ENCODE measurements at regions not wholly inside any gene's neighbourhood (a gene's known extent, or its start where the extent isn't known, plus 50 kb on each side); places are given as distances from the start of the nearest gene placed in this dataset.

DNA sequence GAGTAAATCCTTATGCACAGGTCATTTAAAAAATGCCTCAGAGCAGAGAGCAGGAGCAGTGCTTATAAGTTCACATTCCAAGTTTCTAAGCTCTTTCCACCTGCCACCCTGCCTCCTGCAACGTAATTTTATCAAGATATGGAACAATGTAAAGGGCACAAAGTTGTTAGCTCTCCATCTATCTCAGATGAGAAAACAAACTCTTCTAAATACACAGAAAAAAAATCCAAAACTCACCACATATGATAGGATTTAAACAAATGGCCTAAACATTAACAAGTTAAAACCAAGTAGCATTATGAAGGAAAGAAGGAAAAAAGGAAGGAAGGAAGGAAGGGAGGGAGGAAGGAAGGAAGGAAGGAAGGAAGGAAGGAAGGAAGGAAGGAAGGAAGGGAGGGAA, 1132.8 kb downstream of the GRM8 start:
- Histone ChIP-seq H2AFZ (ENCODE audit: low read depth, low read length) (no peak overlapping the region), H3K27ac (ENCODE audit: low read depth, low read length) (no peak overlapping the region), H3K36me3 (ENCODE audit: insufficient read depth, low read length) (no peaks in the 10 kb centered on the region), H3K4me1 (ENCODE audit: insufficient read depth, low read length) (no peaks in the 10 kb centered on the region), H3K4me3 (ENCODE audit: insufficient read depth, low read depth, low read length) (no peak overlapping the region), H3K27me3 (ENCODE audit: insufficient read depth, low read length) (no peaks in the 10 kb centered on the region), H3K4me2 (ENCODE audit: low read length) (no peak overlapping the region), H3K9ac (ENCODE audit: low read length) (no peak overlapping the region), H3K79me2 (ENCODE audit: insufficient read depth, low read length) (no peaks in the 10 kb centered on the region), H4K20me1 (ENCODE audit: insufficient read depth, low read length) (no peaks in the 10 kb centered on the region), H3K9me3 (ENCODE audit: insufficient read depth, low read depth, low read length) (no peaks in the 10 kb centered on the region)
- H3K4me1 Mint-ChIP-seq (ENCODE audit: low read depth, unreplicated experiment): no peaks in the 10 kb centered on the region
- no peaks in the 10 kb centered on the region for H3K27me3 Mint-ChIP-seq (ENCODE audit: low read depth, unreplicated experiment)
- H3K9me3 Mint-ChIP-seq (ENCODE audit: unreplicated experiment): peaks cover 6% of the 10 kb centered on the region
- no peak overlapping the region for H3K4me3 Mint-ChIP-seq (ENCODE audit: unreplicated experiment)
- no peak for FAIRE-seq
- no peak for TF ChIP-seq EZH2 (IDR thresholded peaks at IDR 0.05; ENCODE audit: insufficient read depth, low read length)
- TF ChIP-seq, protein P1, sequence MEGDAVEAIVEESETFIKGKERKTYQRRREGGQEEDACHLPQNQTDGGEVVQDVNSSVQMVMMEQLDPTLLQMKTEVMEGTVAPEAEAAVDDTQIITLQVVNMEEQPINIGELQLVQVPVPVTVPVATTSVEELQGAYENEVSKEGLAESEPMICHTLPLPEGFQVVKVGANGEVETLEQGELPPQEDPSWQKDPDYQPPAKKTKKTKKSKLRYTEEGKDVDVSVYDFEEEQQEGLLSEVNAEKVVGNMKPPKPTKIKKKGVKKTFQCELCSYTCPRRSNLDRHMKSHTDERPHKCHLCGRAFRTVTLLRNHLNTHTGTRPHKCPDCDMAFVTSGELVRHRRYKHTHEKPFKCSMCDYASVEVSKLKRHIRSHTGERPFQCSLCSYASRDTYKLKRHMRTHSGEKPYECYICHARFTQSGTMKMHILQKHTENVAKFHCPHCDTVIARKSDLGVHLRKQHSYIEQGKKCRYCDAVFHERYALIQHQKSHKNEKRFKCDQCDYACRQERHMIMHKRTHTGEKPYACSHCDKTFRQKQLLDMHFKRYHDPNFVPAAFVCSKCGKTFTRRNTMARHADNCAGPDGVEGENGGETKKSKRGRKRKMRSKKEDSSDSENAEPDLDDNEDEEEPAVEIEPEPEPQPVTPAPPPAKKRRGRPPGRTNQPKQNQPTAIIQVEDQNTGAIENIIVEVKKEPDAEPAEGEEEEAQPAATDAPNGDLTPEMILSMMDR (IDR thresholded peaks at IDR 0.05; ENCODE audit: insufficient read depth, low read depth, low read length): no peak
- DNase-seq (ENCODE audit: low read depth): no peak
- H3K27ac Mint-ChIP-seq (ENCODE audit: unreplicated experiment): no peak overlapping the region
- H3K36me3 Mint-ChIP-seq (ENCODE audit: low read depth, unreplicated experiment): no peaks in the 10 kb centered on the region

DNA sequence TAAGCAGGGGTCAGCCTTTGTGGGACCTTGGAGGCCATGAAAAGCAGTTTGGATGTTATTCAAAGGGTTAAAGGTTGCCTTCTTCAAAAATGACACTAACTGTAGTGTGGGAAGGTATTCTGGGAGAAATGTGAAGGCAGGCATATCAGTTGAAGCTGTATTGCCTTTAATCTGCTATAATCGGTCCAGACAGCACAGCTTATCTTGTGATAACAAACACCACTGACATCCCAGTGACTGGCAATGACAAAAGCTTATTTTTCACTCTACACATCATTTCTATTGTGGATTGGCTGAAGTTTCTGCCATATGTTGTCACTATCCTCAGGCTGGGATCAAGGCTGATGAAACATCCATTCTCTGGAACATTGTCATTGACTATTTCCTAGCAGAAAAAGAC, 1149.2 kb downstream of the GRM8 start:
- DNase-seq (ENCODE audit: low read depth): no peak
- FAIRE-seq: no peak
- Histone ChIP-seq H3K27me3 (ENCODE audit: insufficient read depth, low read length) (no peaks in the 10 kb centered on the region), H3K4me3 (ENCODE audit: insufficient read depth, low read depth, low read length) (no peak overlapping the region), H3K4me2 (ENCODE audit: low read length) (no peak overlapping the region), H3K36me3 (ENCODE audit: insufficient read depth, low read length) (no peaks in the 10 kb centered on the region), H3K79me2 (ENCODE audit: insufficient read depth, low read length) (no peaks in the 10 kb centered on the region), H3K9me3 (ENCODE audit: insufficient read depth, low read depth, low read length) (no peaks in the 10 kb centered on the region), H2AFZ (ENCODE audit: low read depth, low read length) (no peak overlapping the region), H4K20me1 (ENCODE audit: insufficient read depth, low read length) (no peaks in the 10 kb centered on the region), H3K4me1 (ENCODE audit: insufficient read depth, low read length) (no peaks in the 10 kb centered on the region), H3K9ac (ENCODE audit: low read length) (no peak overlapping the region), H3K27ac (ENCODE audit: low read depth, low read length) (no peak overlapping the region)
- no peak overlapping the region for H3K27ac Mint-ChIP-seq (ENCODE audit: unreplicated experiment)
- no peak for TF ChIP-seq EZH2 (IDR thresholded peaks at IDR 0.05; ENCODE audit: insufficient read depth, low read length)
- TF ChIP-seq, protein P1 (IDR thresholded peaks at IDR 0.05; ENCODE audit: insufficient read depth, low read depth, low read length): no peak
- no peaks in the 10 kb centered on the region for H3K9me3 Mint-ChIP-seq (ENCODE audit: unreplicated experiment)
- no peak overlapping the region for H3K4me3 Mint-ChIP-seq (ENCODE audit: unreplicated experiment)
- no peaks in the 10 kb centered on the region for H3K27me3 Mint-ChIP-seq (ENCODE audit: low read depth, unreplicated experiment)
- H3K4me1 Mint-ChIP-seq (ENCODE audit: low read depth, unreplicated experiment): peaks cover 2% of the 10 kb centered on the region
- H3K36me3 Mint-ChIP-seq (ENCODE audit: low read depth, unreplicated experiment): no peaks in the 10 kb centered on the region

DNA sequence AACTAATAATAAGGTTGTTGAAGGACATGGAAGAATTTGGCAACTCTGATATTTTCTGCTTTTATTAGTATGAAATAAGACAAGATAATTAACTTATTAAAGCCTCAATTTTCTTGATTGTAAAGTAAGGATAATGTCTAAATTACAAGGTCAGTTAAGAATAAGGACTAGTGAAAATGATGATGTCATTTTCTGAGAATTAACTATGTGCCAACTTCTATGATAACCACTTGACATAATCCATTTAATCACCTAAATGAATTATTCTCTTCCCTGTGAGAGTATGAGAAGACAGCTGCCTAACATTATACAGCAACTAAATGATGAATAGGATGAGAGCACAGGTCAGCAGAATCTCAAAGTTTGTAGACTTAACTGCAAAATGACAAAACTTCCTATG, 1153.4 kb upstream of the POT1 start:
- Histone ChIP-seq H3K4me2 (ENCODE audit: low read length) (no peak overlapping the region), H3K4me1 (ENCODE audit: insufficient read depth, low read length) (no peaks in the 10 kb centered on the region), H2AFZ (ENCODE audit: low read depth, low read length) (no peak overlapping the region), H3K27ac (ENCODE audit: low read depth, low read length) (no peak overlapping the region), H4K20me1 (ENCODE audit: insufficient read depth, low read length) (no peaks in the 10 kb centered on the region), H3K36me3 (ENCODE audit: insufficient read depth, low read length) (no peaks in the 10 kb centered on the region), H3K9me3 (ENCODE audit: insufficient read depth, low read depth, low read length) (no peaks in the 10 kb centered on the region), H3K9ac (ENCODE audit: low read length) (no peak overlapping the region), H3K27me3 (ENCODE audit: insufficient read depth, low read length) (no peaks in the 10 kb centered on the region), H3K4me3 (ENCODE audit: insufficient read depth, low read depth, low read length) (no peak overlapping the region), H3K79me2 (ENCODE audit: insufficient read depth, low read length) (no peaks in the 10 kb centered on the region)
- FAIRE-seq (no peak), DNase-seq (ENCODE audit: low read depth) (no peak)
- no peaks in the 10 kb centered on the region for H3K27me3 Mint-ChIP-seq (ENCODE audit: low read depth, unreplicated experiment)
- no peaks in the 10 kb centered on the region for H3K36me3 Mint-ChIP-seq (ENCODE audit: low read depth, unreplicated experiment)
- TF ChIP-seq, protein P1 (IDR thresholded peaks at IDR 0.05; ENCODE audit: insufficient read depth, low read depth, low read length): no peak
- H3K9me3 Mint-ChIP-seq (ENCODE audit: unreplicated experiment): no peaks in the 10 kb centered on the region
- no peaks in the 10 kb centered on the region for H3K4me1 Mint-ChIP-seq (ENCODE audit: low read depth, unreplicated experiment)
- no peak overlapping the region for H3K27ac Mint-ChIP-seq (ENCODE audit: unreplicated experiment)
- H3K4me3 Mint-ChIP-seq (ENCODE audit: unreplicated experiment): no peak overlapping the region

Data from astrocyte (in vitro differentiated cells and primary cell).